GM10847 (cell line): ENCODE measurements at regions not wholly inside any gene's neighbourhood (a gene's known extent, or its start where the extent isn't known, plus 50 kb on each side); places are given as distances from the start of the nearest gene placed in this dataset.

Experiments used
- POLR2A ChIP-seq: IDR thresholded peaks from 2 replicates; pipeline ENCODE4 v1.6.1; 2011; ENCODE audit not compliant: insufficient read length; ENCODE audit errors: extremely low read depth

DNA sequence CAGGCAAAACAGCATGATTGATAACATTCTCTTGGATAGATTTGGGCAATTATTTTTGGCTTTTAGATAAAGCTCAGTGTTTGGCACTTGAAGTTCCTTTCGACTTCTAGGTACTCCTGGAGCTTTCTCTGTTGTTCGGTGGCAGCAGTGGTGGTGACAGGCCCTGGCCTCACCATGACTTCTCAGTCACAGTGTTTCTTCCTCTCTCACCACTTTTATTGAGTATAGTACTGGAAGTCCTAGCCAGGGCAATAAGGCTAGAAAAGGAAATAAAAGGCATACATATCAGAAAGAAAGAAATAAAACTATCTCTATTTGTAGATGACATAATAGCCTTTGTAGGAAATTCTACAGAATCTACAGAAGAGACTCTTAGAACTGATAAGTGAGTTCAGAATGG, 101.2 kb upstream of the SIRPG start:
- TF ChIP-seq POLR2A = no peak

GRCh38 chr20:1757606-1758512, 100.3 kb upstream of the SIRPG start:
- TF ChIP-seq POLR2A = no peak

DNA sequence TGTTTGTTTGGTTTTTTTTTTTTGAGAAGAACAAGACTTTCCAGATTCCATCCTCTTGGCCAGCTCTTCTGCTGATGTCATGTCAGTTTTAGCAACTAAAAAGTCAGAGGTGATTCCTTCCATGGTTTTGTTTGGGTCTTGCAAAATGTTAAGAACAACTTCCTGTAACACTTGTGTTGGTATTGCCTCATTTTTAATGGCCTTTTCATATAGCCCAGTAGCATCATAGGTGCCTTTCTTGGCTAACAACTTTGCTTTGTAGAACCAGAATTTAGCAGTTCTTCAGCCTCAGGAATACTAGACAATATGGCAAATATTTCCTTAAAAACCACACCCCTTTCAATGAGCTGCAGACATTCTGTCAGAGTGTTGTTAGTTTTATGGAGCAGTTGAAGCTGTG, 99.5 kb upstream of the SIRPG start:
- TF ChIP-seq POLR2A = no peak

DNA sequence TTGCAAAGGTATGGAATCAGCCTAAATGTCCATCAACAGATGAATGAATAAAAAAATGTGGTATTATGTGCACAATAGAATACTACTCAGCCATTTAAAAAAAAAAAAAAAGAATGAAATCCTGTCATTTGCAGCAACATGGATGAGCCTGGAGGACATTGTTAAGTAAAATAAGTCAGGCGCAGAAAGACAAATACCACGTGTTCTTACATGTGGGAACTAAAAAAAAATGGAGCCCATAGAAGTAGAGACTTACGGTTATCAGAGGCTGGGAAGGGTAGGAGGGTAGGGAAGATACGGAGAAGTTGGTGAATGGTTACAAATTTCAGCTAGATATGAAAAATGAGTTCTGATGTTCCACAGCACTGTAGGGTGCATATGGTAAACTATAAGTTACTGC, 97.2 kb upstream of the SIRPG start:
- TF ChIP-seq POLR2A = no peak

GRCh38 chr20:1754306-1754705, 96.7 kb upstream of the SIRPG start:
- TF ChIP-seq POLR2A = no peak

GRCh38 chr20:1752045-1752444, 94.5 kb upstream of the SIRPG start:
- no peak for TF ChIP-seq POLR2A

- TF ChIP-seq POLR2A = no peak
Observed at GRCh38 chr20:1748777-1749176, 91.2 kb upstream of the SIRPG start.

DNA sequence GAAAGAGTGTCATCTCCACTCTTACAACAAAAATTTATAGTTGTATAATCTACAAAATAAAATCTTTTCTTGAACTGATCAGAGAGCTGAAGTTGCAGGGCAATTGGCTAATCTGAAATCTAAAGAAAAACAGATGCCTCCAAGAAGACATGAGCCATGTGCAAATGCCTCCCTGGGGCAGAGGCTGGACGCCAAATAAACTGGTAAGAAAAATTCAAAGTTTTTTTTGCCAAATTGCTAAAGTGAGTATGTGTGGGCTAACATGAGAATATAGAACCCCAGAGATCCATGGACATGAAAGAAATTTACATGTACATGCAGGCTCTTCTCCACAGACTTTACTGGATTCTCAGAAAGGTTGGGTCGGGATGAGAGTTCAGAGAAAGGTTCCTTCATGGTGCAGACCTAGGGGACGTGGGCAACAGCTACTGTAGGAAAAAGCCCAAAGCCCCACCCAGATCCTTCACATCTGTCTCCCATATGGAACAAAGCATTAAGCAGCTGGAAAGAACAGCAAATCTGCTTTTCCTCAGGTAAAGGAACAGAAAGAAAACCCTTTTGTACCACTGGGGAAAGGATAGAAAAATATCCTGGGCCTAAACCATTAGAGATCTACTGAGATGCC, 90.5 kb upstream of the SIRPG start:
- no peak for TF ChIP-seq POLR2A

- no peak for TF ChIP-seq POLR2A
Observed at GRCh38 chr20:1741309-1742048, 83.9 kb upstream of the SIRPG start.

DNA sequence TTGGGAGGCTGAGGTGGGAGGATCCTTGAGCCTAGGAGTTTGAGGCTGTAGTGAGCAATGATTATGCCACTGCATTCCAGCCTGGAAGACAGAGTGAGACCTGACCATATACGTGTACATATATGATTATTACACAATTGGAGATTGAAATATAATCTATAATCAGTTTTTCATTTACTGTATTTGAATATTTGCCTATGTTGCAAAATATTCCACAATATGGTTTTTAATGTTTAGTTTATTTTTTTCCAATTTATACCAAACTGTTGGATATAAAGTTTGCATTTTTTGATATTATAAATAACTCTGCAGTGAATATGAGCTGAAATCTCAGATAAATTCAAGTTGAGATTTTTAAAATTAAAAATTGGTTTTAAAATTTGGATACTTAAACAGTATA, 79.6 kb upstream of the SIRPG start:
- no peak for TF ChIP-seq POLR2A

GRCh38 chr20:1735417-1736089, 78.0 kb upstream of the SIRPG start:
- TF ChIP-seq POLR2A = no peak

GRCh38 chr20:1734269-1734858, 76.8 kb upstream of the SIRPG start:
- no peak for TF ChIP-seq POLR2A

GRCh38 chr20:1724901-1725300, 67.3 kb upstream of the SIRPG start:
- no peak for TF ChIP-seq POLR2A

GRCh38 chr20:1722513-1723050, 65.0 kb upstream of the SIRPG start:
- no peak for TF ChIP-seq POLR2A

DNA sequence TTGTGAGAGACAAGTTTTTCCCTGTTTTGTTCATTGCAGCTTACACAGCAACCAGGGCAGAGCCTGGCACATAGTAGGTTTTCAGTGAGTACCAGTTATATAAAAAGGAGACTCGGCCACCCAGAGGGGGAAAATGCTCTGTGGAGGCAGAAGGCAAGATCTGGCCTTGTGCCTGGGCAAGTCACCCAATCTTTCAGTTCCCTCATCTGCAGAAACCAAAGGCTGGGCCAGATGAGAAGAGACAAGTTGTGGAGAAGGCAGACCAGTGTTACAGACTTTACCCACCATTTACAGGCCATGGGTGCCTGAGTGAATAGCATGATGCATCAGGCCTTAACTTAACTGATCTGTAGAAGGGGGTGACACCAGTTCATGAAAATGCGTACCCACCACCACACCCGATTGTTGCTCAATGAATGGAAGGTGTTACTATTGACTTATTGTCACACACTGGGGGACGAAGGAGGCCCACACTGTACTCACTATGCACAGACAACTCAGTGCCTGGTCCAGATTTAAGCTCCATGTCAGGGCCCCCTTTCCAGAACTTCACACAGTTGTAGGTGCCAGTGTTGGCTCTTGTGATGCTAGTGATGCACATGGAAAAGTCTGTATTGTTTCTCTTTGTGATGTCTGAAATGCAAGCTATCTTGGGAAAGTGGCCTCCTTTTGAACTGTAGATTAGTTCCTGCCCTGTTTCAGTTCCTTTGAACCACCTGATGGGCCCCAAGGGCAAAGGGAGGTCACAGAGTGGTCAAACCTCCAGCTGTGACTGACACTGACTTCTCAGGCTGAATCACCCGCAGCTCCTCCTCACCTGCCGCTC, 64.3 kb upstream of the SIRPG start:
- TF ChIP-seq POLR2A = no peak
